Tibial nerve (tissue), 4 donors: ENCODE measurements at regions not wholly inside any gene's neighbourhood (a gene's known extent, or its start where the extent isn't known, plus 50 kb on each side); places are given as distances from the start of the nearest gene placed in this dataset.

Experiments used
- EP300 ChIP-seq, 2 donors: sonication (generic); formaldehyde crosslinking; IDR thresholded peaks; one replicate each; pipeline ENCODE4 v1.6.1; 2017; ENCODE audit warnings: antibody characterized with exemption in 2 of 2, mild to moderate bottlenecking in 1 of 2
- POLR2A ChIP-seq, 2 donors: fragments of 450-650 bp; IDR thresholded peaks; one replicate each; pipeline ENCODE4 v1.6.1; 2017; ENCODE audit warnings: antibody characterized with exemption in 2 of 2, mild to moderate bottlenecking in 2 of 2, moderate library complexity in 2 of 2
- TF ChIP-seq, protein P1 (sequence below), 5 experiments: fragments of 200-600 bp in 3 of 5; fragments of 450-650 bp in 2 of 5; sonication (generic) in 3 of 5; IDR thresholded peaks; one replicate each; pipeline ENCODE4 v1.5.1; 2016 to 2019; ENCODE audit warnings: antibody characterized with exemption in 5 of 5, mild to moderate bottlenecking in 3 of 5, moderate library complexity in 2 of 5

DNA sequence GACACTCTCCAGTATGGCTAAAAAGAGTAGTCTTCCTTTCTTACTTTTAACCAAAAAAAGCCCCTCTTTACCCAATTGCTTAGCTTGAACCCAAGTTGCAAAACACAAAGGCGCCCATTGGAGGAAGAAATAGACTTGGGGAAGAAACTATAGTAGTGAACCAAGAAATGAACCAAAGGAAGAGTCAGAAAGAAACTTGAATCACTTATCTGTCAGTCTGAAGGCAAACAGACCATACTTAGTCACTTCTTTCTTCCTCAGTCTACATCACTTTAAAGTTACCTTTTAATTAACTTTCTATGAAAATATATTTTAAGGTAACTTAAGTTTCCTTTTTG lies 161.4 kb upstream of the GIMD1 start:
- TF ChIP-seq, protein P1, sequence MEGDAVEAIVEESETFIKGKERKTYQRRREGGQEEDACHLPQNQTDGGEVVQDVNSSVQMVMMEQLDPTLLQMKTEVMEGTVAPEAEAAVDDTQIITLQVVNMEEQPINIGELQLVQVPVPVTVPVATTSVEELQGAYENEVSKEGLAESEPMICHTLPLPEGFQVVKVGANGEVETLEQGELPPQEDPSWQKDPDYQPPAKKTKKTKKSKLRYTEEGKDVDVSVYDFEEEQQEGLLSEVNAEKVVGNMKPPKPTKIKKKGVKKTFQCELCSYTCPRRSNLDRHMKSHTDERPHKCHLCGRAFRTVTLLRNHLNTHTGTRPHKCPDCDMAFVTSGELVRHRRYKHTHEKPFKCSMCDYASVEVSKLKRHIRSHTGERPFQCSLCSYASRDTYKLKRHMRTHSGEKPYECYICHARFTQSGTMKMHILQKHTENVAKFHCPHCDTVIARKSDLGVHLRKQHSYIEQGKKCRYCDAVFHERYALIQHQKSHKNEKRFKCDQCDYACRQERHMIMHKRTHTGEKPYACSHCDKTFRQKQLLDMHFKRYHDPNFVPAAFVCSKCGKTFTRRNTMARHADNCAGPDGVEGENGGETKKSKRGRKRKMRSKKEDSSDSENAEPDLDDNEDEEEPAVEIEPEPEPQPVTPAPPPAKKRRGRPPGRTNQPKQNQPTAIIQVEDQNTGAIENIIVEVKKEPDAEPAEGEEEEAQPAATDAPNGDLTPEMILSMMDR (IDR thresholded peaks at IDR 0.05): no peak
- no peak for TF ChIP-seq POLR2A (IDR thresholded peaks at IDR 0.05)
- TF ChIP-seq EP300 (IDR thresholded peaks at IDR 0.05): no peak
